Hepatocyte (in vitro differentiated cells): ENCODE measurements at regions not wholly inside any gene's neighbourhood (a gene's known extent, or its start where the extent isn't known, plus 50 kb on each side); places are given as distances from the start of the nearest gene placed in this dataset.

Experiments
- DNase-seq: peaks from one replicate; pipeline ENCODE4 v3.0.0-alpha.2; 2016; ENCODE audit warnings: low spot score
- H2AFZ ChIP-seq: fragments of 200-600 bp; sonication (generic); 2 replicates; pipeline ENCODE4 v1.6.0; 2016; ENCODE audit warnings: antibody characterized with exemption, mild to moderate bottlenecking
- H3K27ac ChIP-seq: fragments of 200-600 bp; sonication (generic); 2 replicates; pipeline ENCODE4 v1.5.1; 2016; ENCODE audit warnings: mild to moderate bottlenecking
- H3K27me3 ChIP-seq: fragments of 200-600 bp; sonication (generic); 2 replicates; pipeline ENCODE4 v1.6.1; 2016
- H3K36me3 ChIP-seq: fragments of 200-600 bp; sonication (generic); replicated peaks from 2 replicates; pipeline ENCODE4 v1.5.1; 2016; ENCODE audit warnings: low read depth; ENCODE audit not compliant: insufficient read depth
- H3K4me1 ChIP-seq: fragments of 200-600 bp; sonication (generic); 2 replicates; pipeline ENCODE4 v1.5.1; 2016; ENCODE audit warnings: mild to moderate bottlenecking, moderate library complexity; ENCODE audit not compliant: insufficient read depth
- H3K4me2 ChIP-seq: fragments of 200-600 bp; sonication (generic); 2 replicates; pipeline ENCODE4 v1.6.0; 2016
- H3K4me3 ChIP-seq: fragments of 200-600 bp; sonication (generic); 2 replicates; pipeline ENCODE4 v1.5.1; 2016; ENCODE audit warnings: mild to moderate bottlenecking
- H3K79me2 ChIP-seq: fragments of 200-600 bp; sonication (generic); 2 replicates; pipeline ENCODE4 v1.6.0; 2017; ENCODE audit warnings: mild to moderate bottlenecking
- H3K9me2 ChIP-seq: fragments of 200-600 bp; sonication (generic); replicated peaks from 2 replicates; pipeline ENCODE4 v1.6.0; 2017; ENCODE audit warnings: mild to moderate bottlenecking; ENCODE audit not compliant: insufficient read depth
- H3K9me3 ChIP-seq: fragments of 200-600 bp; sonication (generic); 2 replicates; pipeline ENCODE4 v1.5.1; 2016; ENCODE audit warnings: low read depth, mild to moderate bottlenecking
- H4K20me1 ChIP-seq: fragments of 200-600 bp; sonication (generic); 2 replicates; pipeline ENCODE4 v1.6.0; 2016; ENCODE audit warnings: mild to moderate bottlenecking; ENCODE audit not compliant: insufficient read depth, poor library complexity, severe bottlenecking
- EZH2 ChIP-seq: fragments of 200-600 bp; sonication (generic); IDR thresholded peaks from 2 replicates; pipeline ENCODE4 v1.6.1; 2016; ENCODE audit warnings: antibody characterized with exemption, mild to moderate bottlenecking, borderline replicate concordance
- EZH2phosphoT487 ChIP-seq: fragments of 200-600 bp; sonication (generic); IDR thresholded peaks from one replicate; pipeline ENCODE4 v1.6.1; 2018; ENCODE audit warnings: antibody characterized with exemption, mild to moderate bottlenecking, low read depth, moderate library complexity; ENCODE audit not compliant: unreplicated experiment, severe bottlenecking
- WGBS: methylation state at CpG from one replicate; pipeline ENCODE4 v1.1.6; 2016; ENCODE audit warnings: low lambda C conversion rate; ENCODE audit errors: missing lambda C conversion rate; 5-methylcytosine and 5-hydroxymethylcytosine counted together
- TF ChIP-seq, protein P1 (sequence below): fragments of 200-600 bp; sonication (generic); IDR thresholded peaks from 2 replicates; pipeline ENCODE4 v1.5.1; 2016; ENCODE audit warnings: antibody characterized with exemption, mild to moderate bottlenecking; ENCODE audit not compliant: poor library complexity

DNA sequence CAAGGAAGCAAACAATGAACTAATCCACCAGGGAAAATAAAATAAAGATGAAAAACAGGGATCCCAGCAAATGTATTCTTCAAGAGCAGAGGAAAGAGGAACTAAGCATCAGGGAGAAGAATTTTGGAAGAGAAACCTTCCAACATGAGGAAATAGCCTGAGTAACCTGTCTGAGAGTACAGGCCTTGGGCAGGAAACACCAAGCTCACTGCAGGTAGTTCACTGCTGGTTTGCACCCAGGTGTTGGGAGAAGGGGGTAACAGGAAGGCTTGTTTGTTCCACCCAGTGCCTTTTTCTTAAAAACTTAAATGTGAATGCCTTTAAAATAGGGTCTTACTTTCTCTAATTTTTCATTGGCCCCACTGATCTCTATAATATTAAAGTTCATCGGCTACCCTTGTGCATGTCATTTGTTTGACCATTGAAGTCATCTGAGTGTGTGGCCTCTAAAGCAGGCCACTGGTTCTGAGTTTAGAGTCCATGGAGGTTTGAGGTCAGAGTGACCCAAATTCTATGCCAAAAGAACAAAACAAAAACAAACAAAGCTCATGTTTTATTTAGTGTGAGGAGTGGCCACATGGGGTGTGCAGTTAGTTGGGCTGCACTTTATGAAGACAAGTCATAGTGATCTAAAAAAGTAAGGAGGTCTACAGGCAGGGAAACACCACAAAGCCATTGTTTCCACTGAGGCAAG is 62.9 kb upstream of the COX10 start:
- Histone ChIP-seq H3K4me2 (no peak overlapping the region), H3K4me1 (no peaks in the 10 kb centered on the region), H3K27ac (no peak overlapping the region), H2AFZ (no peak overlapping the region), H3K27me3 (no peaks in the 10 kb centered on the region), H3K36me3 (no peaks in the 10 kb centered on the region), H3K9me3 (no peaks in the 10 kb centered on the region), H3K79me2 (no peaks in the 10 kb centered on the region), H3K4me3 (no peak overlapping the region), H4K20me1 (no peaks in the 10 kb centered on the region), H3K9me2 (no peaks in the 10 kb centered on the region)
- no peak for DNase-seq
- 100% methylated on average over 1 of the region's 1 CpG for WGBS
- no peak for TF ChIP-seq EZH2phosphoT487
- TF ChIP-seq EZH2, result no peak
- TF ChIP-seq, protein P1, sequence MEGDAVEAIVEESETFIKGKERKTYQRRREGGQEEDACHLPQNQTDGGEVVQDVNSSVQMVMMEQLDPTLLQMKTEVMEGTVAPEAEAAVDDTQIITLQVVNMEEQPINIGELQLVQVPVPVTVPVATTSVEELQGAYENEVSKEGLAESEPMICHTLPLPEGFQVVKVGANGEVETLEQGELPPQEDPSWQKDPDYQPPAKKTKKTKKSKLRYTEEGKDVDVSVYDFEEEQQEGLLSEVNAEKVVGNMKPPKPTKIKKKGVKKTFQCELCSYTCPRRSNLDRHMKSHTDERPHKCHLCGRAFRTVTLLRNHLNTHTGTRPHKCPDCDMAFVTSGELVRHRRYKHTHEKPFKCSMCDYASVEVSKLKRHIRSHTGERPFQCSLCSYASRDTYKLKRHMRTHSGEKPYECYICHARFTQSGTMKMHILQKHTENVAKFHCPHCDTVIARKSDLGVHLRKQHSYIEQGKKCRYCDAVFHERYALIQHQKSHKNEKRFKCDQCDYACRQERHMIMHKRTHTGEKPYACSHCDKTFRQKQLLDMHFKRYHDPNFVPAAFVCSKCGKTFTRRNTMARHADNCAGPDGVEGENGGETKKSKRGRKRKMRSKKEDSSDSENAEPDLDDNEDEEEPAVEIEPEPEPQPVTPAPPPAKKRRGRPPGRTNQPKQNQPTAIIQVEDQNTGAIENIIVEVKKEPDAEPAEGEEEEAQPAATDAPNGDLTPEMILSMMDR, result no peak

DNA sequence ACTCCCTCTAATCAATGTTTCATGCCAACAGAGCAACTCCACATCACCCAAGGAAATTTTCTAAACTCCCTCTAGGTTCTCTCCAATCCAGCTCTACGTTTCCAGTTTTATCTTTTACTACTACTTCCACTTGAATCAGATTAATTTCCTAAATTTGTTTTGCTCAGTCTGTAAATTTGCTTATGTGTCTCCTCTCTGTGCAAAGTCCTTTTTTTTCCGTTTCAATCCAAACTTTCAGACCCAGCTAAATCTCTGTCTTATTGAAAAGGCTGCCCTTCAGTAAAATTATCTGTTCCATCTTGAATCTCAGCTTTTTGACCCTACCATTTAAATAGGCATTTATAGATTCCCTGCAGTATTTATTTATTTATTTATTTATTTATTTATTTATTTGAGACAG is 61.4 kb upstream of the COX10 start:
- no peaks in the 10 kb centered on the region for H4K20me1 ChIP-seq
- no peaks in the 10 kb centered on the region for H3K9me2 ChIP-seq
- H3K9me3 ChIP-seq, result no peaks in the 10 kb centered on the region
- H3K27me3 ChIP-seq, result no peaks in the 10 kb centered on the region
- H3K27ac ChIP-seq, result no peak overlapping the region
- H3K4me3 ChIP-seq, result no peak overlapping the region
- no peaks in the 10 kb centered on the region for H3K79me2 ChIP-seq
- DNase-seq, result no peak
- TF ChIP-seq, protein P1, result no peak
- no peak for TF ChIP-seq EZH2
- H3K4me2 ChIP-seq, result no peak overlapping the region
- H2AFZ ChIP-seq, result no peak overlapping the region
- 94% methylated on average over 2 of the region's 2 CpGs for WGBS
- H3K4me1 ChIP-seq, result no peaks in the 10 kb centered on the region
- no peaks in the 10 kb centered on the region for H3K36me3 ChIP-seq

DNA sequence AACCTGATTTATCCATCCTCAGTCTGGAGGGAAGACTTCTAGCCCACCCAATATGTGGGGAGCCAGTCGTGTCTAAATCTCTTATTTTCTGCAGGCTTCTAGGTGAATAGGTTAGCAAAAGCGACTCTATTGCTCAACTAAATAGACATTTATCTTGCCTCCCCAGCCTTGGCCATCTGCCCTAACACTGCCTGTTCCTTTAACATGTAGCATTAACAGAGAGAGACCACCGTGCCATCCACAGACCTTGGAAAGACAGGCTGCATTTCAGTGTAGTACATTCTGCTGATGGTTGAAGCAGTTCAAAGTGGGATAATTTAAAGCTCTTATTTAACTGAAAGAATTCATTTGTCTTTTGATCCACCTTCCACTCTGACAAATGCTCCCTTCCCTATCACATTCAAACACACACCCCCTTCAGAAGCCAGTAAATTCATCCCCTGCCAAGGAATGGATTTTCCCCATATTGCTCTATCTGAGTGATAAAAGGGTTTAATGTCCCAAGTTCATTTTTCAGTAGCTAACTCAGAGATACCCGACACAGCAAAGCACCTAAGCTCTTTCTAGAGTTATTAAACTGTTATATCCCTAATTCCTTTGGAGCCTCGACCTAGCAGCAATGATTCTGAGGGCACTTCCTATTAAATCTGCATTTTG is 58.1 kb upstream of the COX10 start:
- H3K36me3 ChIP-seq, result no peaks in the 10 kb centered on the region
- no peak overlapping the region for H2AFZ ChIP-seq
- H3K4me3 ChIP-seq, result no peak overlapping the region
- no peaks in the 10 kb centered on the region for H3K9me2 ChIP-seq
- H3K79me2 ChIP-seq, result no peaks in the 10 kb centered on the region
- H3K4me1 ChIP-seq, result no peaks in the 10 kb centered on the region
- no peak overlapping the region for H3K4me2 ChIP-seq
- 48% methylated on average over 5 of the region's 5 CpGs for WGBS
- TF ChIP-seq, protein P1, result no peak
- TF ChIP-seq EZH2, result no peak
- no peak for TF ChIP-seq EZH2phosphoT487
- H3K9me3 ChIP-seq, result no peaks in the 10 kb centered on the region
- H4K20me1 ChIP-seq, result no peaks in the 10 kb centered on the region
- H3K27ac ChIP-seq, result no peak overlapping the region
- H3K27me3 ChIP-seq, result peaks cover 5% of the 10 kb centered on the region
- no peak for DNase-seq
